ENCODE measurements at regions not wholly inside any gene's neighbourhood (a gene's known extent, or its start where the extent isn't known, plus 50 kb on each side); places are given as distances from the start of the nearest gene placed in this dataset.
A peak's percentile ranks its signal among the peaks of the same experiment; 100 is the strongest.
"Not testable (repeated sequence)": the region's sequence is repeated elsewhere in the genome, so short reads cannot be mapped to it uniquely, and the experiment has no call there.

DNA sequence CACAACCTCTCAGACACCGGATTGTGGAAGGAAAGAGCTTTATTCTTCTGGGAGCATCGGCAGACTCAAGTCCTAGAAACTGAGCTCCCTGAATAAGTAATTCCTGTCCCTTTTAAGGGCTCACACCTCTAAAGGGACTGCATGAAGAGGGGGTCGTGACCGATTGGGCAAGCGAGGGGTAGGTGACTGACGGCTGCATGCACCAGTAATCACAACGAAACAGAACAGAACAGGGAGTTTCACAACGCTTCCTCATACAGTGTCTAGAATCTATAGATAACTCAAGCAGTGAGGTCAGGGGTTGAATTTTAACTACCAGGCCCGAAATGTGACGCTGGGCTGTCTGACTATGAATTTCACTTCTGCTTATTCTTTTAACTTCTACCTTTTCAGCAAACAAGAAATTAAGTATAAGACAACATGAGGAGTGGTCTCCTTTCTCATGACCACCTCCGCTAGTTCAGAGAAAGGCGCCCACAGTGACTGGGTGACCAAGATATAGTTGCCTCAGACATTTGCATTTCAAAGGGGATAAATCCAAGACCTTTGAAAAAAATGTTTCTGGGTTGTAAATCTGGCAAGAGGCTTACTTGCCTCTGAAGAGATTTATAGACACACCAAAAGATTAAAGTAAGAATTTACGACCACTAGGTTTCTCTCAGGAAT lies 88.4 kb upstream of the ATF7IP2 start:
- no peak for DNase-seq (ENCODE audit: low read depth in 1 of 2, low spot score in 1 of 2)
- TF ChIP-seq, protein P1, sequence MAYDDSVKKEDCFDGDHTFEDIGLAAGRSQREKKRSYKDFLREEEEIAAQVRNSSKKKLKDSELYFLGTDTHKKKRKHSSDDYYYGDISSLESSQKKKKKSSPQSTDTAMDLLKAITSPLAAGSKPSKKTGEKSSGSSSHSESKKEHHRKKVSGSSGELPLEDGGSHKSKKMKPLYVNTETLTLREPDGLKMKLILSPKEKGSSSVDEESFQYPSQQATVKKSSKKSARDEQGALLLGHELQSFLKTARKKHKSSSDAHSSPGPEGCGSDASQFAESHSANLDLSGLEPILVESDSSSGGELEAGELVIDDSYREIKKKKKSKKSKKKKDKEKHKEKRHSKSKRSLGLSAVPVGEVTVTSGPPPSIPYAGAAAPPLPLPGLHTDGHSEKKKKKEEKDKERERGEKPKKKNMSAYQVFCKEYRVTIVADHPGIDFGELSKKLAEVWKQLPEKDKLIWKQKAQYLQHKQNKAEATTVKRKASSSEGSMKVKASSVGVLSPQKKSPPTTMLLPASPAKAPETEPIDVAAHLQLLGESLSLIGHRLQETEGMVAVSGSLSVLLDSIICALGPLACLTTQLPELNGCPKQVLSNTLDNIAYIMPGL (CRISPR knock-in tag; IDR thresholded peaks at IDR 0.05; ENCODE audit: borderline replicate concordance): no peak
- TF ChIP-seq, protein P2, sequence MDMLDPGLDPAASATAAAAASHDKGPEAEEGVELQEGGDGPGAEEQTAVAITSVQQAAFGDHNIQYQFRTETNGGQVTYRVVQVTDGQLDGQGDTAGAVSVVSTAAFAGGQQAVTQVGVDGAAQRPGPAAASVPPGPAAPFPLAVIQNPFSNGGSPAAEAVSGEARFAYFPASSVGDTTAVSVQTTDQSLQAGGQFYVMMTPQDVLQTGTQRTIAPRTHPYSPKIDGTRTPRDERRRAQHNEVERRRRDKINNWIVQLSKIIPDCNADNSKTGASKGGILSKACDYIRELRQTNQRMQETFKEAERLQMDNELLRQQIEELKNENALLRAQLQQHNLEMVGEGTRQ (IDR thresholded peaks at IDR 0.05): no peak
- TF ChIP-seq RAD21 (conservative IDR thresholded peaks at IDR 0.05 in 1 of 2, IDR thresholded peaks at IDR 0.05 in 1 of 2) (no peak), JUN (IDR thresholded peaks at IDR 0.05) (no peak), HOXA7 (CRISPR knock-in tag; IDR thresholded peaks at IDR 0.05) (no peak)
- CTCF ChIA-PET: interaction anchor here (0.6 kb wide), 1 partner anchor 17 kb away, joined by 4 read pairs; no protein-coding TSS in a partner anchor
- Histone ChIP-seq H3K4me1 (no peaks in the 10 kb centered on the region), H3K4me2 (no peak overlapping the region), H3K4me3 (no peak overlapping the region), H3K9me3 (no peaks in the 10 kb centered on the region), H3K27ac (no peak overlapping the region)
- ATAC-seq: no peak
- whole genome bisulfite sequencing (ENCODE audit: missing lambda C conversion rate): 48% methylated on average over 13 of the region's 13 CpGs
- no peak for FAIRE-seq
- POLR2A ChIA-PET: no interaction called here

DNA sequence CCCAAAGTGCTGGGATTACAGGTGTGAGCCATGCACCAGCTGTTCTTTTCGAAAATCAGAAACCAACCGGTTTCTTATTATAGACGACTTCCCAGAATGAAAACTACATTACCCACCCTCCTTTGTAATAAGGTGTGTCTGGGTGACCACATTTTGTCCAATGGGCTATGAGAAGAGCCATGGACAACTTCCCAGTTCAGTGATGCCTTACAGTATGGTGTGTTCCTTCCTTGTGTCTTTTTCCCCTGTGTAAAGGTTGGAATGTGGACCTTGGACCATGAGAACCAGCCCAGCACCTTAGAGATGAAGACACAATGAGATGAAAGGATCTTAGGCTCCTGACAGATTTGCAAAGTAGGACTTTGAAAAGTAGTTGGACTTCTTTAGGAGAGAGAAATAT lies 85.0 kb upstream of the ATF7IP2 start:
- ChIA-PET CTCF (interaction anchor here (0.7 to 2.5 kb wide), 2 partner anchors 209 to 435 kb away, joined by 3 to 10 read pairs; no protein-coding TSS in a partner anchor), POLR2A (no interaction called here)
- Histone ChIP-seq H3K4me2 (peak overlapping the region; percentile 25; the same call in 1 of the 3 replicates), H3K9me3 (no peaks in the 10 kb centered on the region), H3K4me1 (no peaks in the 10 kb centered on the region), H3K4me3 (no peak overlapping the region), H3K27ac (no peak overlapping the region)
- DNase-seq (ENCODE audit: low read depth in 1 of 2, low spot score in 1 of 2) (peak in 1 of 2 experiments; percentile 42), FAIRE-seq (no peak), ATAC-seq (peak; percentile 39 to 79; a peak in 3 of 6 replicates)
- no peak for TF ChIP-seq ZC3H11A (IDR thresholded peaks at IDR 0.05)
- TF ChIP-seq, protein P3, sequence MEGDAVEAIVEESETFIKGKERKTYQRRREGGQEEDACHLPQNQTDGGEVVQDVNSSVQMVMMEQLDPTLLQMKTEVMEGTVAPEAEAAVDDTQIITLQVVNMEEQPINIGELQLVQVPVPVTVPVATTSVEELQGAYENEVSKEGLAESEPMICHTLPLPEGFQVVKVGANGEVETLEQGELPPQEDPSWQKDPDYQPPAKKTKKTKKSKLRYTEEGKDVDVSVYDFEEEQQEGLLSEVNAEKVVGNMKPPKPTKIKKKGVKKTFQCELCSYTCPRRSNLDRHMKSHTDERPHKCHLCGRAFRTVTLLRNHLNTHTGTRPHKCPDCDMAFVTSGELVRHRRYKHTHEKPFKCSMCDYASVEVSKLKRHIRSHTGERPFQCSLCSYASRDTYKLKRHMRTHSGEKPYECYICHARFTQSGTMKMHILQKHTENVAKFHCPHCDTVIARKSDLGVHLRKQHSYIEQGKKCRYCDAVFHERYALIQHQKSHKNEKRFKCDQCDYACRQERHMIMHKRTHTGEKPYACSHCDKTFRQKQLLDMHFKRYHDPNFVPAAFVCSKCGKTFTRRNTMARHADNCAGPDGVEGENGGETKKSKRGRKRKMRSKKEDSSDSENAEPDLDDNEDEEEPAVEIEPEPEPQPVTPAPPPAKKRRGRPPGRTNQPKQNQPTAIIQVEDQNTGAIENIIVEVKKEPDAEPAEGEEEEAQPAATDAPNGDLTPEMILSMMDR (IDR thresholded peaks at IDR 0.05): no peak
- TF ChIP-seq, protein P4, sequence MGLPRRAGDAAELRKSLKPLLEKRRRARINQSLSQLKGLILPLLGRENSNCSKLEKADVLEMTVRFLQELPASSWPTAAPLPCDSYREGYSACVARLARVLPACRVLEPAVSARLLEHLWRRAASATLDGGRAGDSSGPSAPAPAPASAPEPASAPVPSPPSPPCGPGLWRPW (IDR thresholded peaks at IDR 0.05): no peak
- TF ChIP-seq RNF2 (IDR thresholded peaks at IDR 0.05; ENCODE audit: borderline replicate concordance, low read depth): no peak
- TF ChIP-seq CEBPB (IDR thresholded peaks at IDR 0.05): no peak
- TF ChIP-seq HOXB13 (CRISPR knock-in tag; IDR thresholded peaks at IDR 0.05; ENCODE audit: low read depth): no peak
- TF ChIP-seq, protein P5, sequence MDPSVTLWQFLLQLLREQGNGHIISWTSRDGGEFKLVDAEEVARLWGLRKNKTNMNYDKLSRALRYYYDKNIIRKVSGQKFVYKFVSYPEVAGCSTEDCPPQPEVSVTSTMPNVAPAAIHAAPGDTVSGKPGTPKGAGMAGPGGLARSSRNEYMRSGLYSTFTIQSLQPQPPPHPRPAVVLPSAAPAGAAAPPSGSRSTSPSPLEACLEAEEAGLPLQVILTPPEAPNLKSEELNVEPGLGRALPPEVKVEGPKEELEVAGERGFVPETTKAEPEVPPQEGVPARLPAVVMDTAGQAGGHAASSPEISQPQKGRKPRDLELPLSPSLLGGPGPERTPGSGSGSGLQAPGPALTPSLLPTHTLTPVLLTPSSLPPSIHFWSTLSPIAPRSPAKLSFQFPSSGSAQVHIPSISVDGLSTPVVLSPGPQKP (IDR thresholded peaks at IDR 0.05; ENCODE audit: low read depth, low read length): no peak
- WGBS (ENCODE audit: missing lambda C conversion rate): 63% methylated on average over 3 of the region's 3 CpGs

DNA sequence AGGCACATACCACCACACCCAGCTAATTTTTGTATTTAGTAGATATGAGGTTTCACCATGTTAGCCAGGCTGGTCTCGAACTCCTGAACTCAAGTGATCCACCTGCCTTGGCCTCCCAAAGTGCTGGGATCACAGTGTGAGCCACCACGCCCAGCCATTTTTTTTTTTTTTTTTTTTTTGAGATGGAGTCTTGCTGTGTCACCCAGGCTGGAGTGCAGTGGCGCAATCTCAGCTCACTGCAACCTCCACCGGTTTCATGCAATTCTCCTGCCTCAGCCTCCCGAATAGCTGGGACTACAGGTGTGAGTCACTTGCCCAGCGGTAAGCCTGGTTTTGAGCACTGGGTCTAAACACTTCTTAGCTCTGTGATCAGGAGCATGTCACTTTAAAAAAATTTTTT lies 84.3 kb upstream of the ATF7IP2 start:
- DNase-seq (ENCODE audit: low read depth in 1 of 2, low spot score in 1 of 2); ATAC-seq; H3K9me3 ChIP-seq; H3K4me3 ChIP-seq; CTCF ChIA-PET; H3K4me1 ChIP-seq; H3K4me2 ChIP-seq; FAIRE-seq; H3K27ac ChIP-seq; POLR2A ChIA-PET: not testable (repeated sequence)
- 50% methylated on average over 6 of the region's 6 CpGs for WGBS (ENCODE audit: missing lambda C conversion rate)
